HCT116 (cell line): ENCODE measurements at regions not wholly inside any gene's neighbourhood (a gene's known extent, or its start where the extent isn't known, plus 50 kb on each side); places are given as distances from the start of the nearest gene placed in this dataset.

Experiments used
- ATAC-seq: fragments of 200-7000 bp; cut with Tn5 transposase; 2 replicates; pipeline ENCODE4 v1.9.1; 2020; ENCODE audit warnings: mild to moderate bottlenecking, moderate library complexity
- BruUV-seq: library from RNA; stranded (reverse); fragments of 400-500 nt; replicated peaks from 2 replicates; lab custom pipeline; 2021; lab: Mats Ljungman, UMichigan
- CTCF ChIA-PET: fragments of 300-600 bp; sonication (Branson Sonifier 250); formaldehyde crosslinking; loops from one replicate; lab custom pipeline; 2021; ENCODE audit warnings: antibody characterized with exemption; lab: Charles Lee
- POLR2A ChIA-PET: fragments of 300-600, 350-600 bp; sonication (Branson Sonifier 250); formaldehyde crosslinking; loops from one replicate; lab custom pipeline; 2021; ENCODE audit warnings: antibody characterized with exemption; lab: Charles Lee
- RAD21 ChIA-PET, 2 experiments: fragments of 300-600 bp; sonication (Branson Sonifier 250); formaldehyde crosslinking; loops; one replicate each; lab custom pipeline; 2023; ENCODE audit warnings: low total read pairs in 2 of 2; ENCODE audit not compliant: uncharacterized antibody in 2 of 2, unreplicated experiment in 2 of 2, low non-redundant PET in 1 of 2; lab: Charles Lee
- DNase-seq: peaks from one replicate; pipeline ENCODE4 v3.0.0-alpha.2; 2010; ENCODE audit warnings: low read depth, low spot score
- H2AFZ ChIP-seq: fragments of 200-600 bp; shearing (Covaris generic), sonication (generic); 2 replicates; pipeline ENCODE4 v1.6.1; 2017; ENCODE audit warnings: low read depth, mixed run types, mixed read lengths, antibody characterized with exemption, low read length; ENCODE audit not compliant: poor library complexity, severe bottlenecking
- H3K27ac ChIP-seq: 2 replicates; pipeline ENCODE4 v1.5.1; 2012; ENCODE audit warnings: low read depth, low read length
- H3K27me3 ChIP-seq: fragments of 200-600 bp; sonication (generic); 2 replicates; pipeline ENCODE4 v1.6.1; 2016; ENCODE audit warnings: mixed run types, low read length, mixed read lengths; ENCODE audit not compliant: insufficient read depth
- H3K36me3 ChIP-seq, 2 experiments: fragments of 200-500 bp in 1 of 2; fragments of 200-600 bp in 1 of 2; sonication (Bioruptor generic) in 1 of 2; sonication (generic) in 1 of 2; 2 replicates each; pipeline versions ENCODE4 v1.5.1 to v1.6.1; 2014 to 2016; ENCODE audit warnings: low read length in 2 of 2, inconsistent platforms in 1 of 2, mixed read lengths in 1 of 2, mixed run types in 1 of 2; ENCODE audit not compliant: insufficient read depth in 2 of 2, control insufficient read depth in 1 of 2
- H3K4me1 ChIP-seq, 2 experiments: fragments of 200-600 bp in 1 of 2; sonication (generic) in 1 of 2; 2 replicates each; pipeline versions ENCODE4 v1.5.1 to v1.6.1; 2012 to 2017; ENCODE audit warnings: low read length in 2 of 2, inconsistent platforms in 1 of 2, mild to moderate bottlenecking in 1 of 2, mixed read lengths in 1 of 2, mixed run types in 1 of 2, moderate library complexity in 1 of 2; ENCODE audit not compliant: insufficient read depth in 2 of 2, control insufficient read depth in 1 of 2
- H3K4me2 ChIP-seq: fragments of 200-600 bp; sonication (generic); 2 replicates; pipeline ENCODE4 v1.6.1; 2017; ENCODE audit warnings: mixed run types, low read length, mixed read lengths
- H3K4me3 ChIP-seq, 2 experiments: fragments of 200-600 bp in 1 of 2; sonication (generic) in 1 of 2; replicated peaks in 1 of 2; 2 replicates each; pipeline ENCODE4 v1.5.1; 2011 to 2016; ENCODE audit warnings: low read length in 2 of 2, control low read depth in 1 of 2, low read depth in 1 of 2, mild to moderate bottlenecking in 1 of 2, mixed read lengths in 1 of 2, mixed run types in 1 of 2
- H3K79me2 ChIP-seq: fragments of 200-600 bp; sonication (generic); 2 replicates; pipeline ENCODE4 v1.6.1; 2017; ENCODE audit warnings: mild to moderate bottlenecking, mixed run types, low read length, moderate library complexity, mixed read lengths; ENCODE audit not compliant: insufficient read depth
- H3K9ac ChIP-seq: fragments of 200-600 bp; sonication (generic); 2 replicates; pipeline ENCODE4 v1.6.1; 2016; ENCODE audit warnings: low read length, mixed read lengths
- H3K9me2 ChIP-seq: fragments of 200-600 bp; sonication (generic), shearing (Covaris generic); 2 replicates; pipeline ENCODE4 v1.6.1; 2017; ENCODE audit warnings: mixed run types, mild to moderate bottlenecking, moderate library complexity; ENCODE audit not compliant: insufficient read depth
- H3K9me3 ChIP-seq, 2 experiments: fragments of 200-500 bp in 1 of 2; fragments of 200-600 bp in 1 of 2; sonication (Bioruptor generic) in 1 of 2; sonication (generic) in 1 of 2; 2 replicates each; pipeline ENCODE4 v1.6.1; 2014 to 2017; ENCODE audit warnings: low read length in 2 of 2, mixed read lengths in 2 of 2, inconsistent platforms in 1 of 2, low read depth in 1 of 2, mild to moderate bottlenecking in 1 of 2, mixed run types in 1 of 2, moderate library complexity in 1 of 2; ENCODE audit not compliant: control insufficient read depth in 1 of 2, insufficient read depth in 1 of 2
- H4K20me1 ChIP-seq: fragments of 200-600 bp; sonication (generic), shearing (Covaris generic); 2 replicates; pipeline ENCODE4 v1.6.1; 2017; ENCODE audit warnings: mixed run types, mild to moderate bottlenecking, moderate library complexity; ENCODE audit not compliant: insufficient read depth
- CBX3 ChIP-seq: IDR thresholded peaks from 2 replicates; pipeline ENCODE4 v1.6.1; 2012; ENCODE audit warnings: low read depth
- CEBPB ChIP-seq: IDR thresholded peaks from 2 replicates; pipeline ENCODE4 v1.6.1; 2012; ENCODE audit warnings: low read depth
- CTCF ChIP-seq, 3 experiments: fragments of 200-600 bp in 1 of 3; sonication (generic) in 1 of 3; IDR thresholded peaks in 2 of 3; conservative IDR thresholded peaks in 1 of 3; 2 replicates each; pipeline ENCODE4 v1.5.1; 2012 to 2017; ENCODE audit warnings: low read depth in 2 of 3, low read length in 2 of 3, antibody characterized with exemption in 1 of 3, borderline replicate concordance in 1 of 3, control low read depth in 1 of 3, mild to moderate bottlenecking in 1 of 3, mixed read lengths in 1 of 3, mixed run types in 1 of 3, moderate library complexity in 1 of 3; ENCODE audit not compliant: insufficient read depth in 1 of 3
- ELF1 ChIP-seq: IDR thresholded peaks from 2 replicates; pipeline ENCODE4 v1.6.1; 2012; ENCODE audit warnings: low read depth, borderline replicate concordance
- EZH2phosphoT487 ChIP-seq: fragments of 200-600 bp; IDR thresholded peaks from 2 replicates; pipeline ENCODE4 v1.6.1; 2018; ENCODE audit warnings: antibody characterized with exemption, borderline replicate concordance
- FOSL1 ChIP-seq: IDR thresholded peaks from 2 replicates; pipeline ENCODE4 v1.6.1; 2012; ENCODE audit warnings: low read depth
- JUND ChIP-seq: IDR thresholded peaks from 2 replicates; pipeline ENCODE4 v1.6.1; 2012
- POLR2A ChIP-seq: IDR thresholded peaks from 2 replicates; pipeline ENCODE4 v1.7.0; 2011; ENCODE audit warnings: borderline replicate concordance; ENCODE audit not compliant: insufficient read depth, insufficient read length; ENCODE audit errors: extremely low read depth
- POLR2AphosphoS5 ChIP-seq: IDR thresholded peaks from 2 replicates; pipeline ENCODE4 v1.6.1; 2011; ENCODE audit warnings: mild to moderate bottlenecking, low read depth, low read length, moderate library complexity
- SIN3A ChIP-seq: IDR thresholded peaks from 2 replicates; pipeline ENCODE4 v1.6.1; 2012; ENCODE audit warnings: low read depth
- SP1 ChIP-seq: IDR thresholded peaks from 2 replicates; pipeline ENCODE4 v1.6.1; 2012; ENCODE audit warnings: low read depth
- SRF ChIP-seq: IDR thresholded peaks from 2 replicates; pipeline ENCODE4 v1.6.1; 2012; ENCODE audit warnings: low read depth
- TCF7L2 ChIP-seq: IDR thresholded peaks from 2 replicates; pipeline ENCODE4 v1.7.0; 2011; ENCODE audit warnings: borderline replicate concordance, inconsistent platforms; ENCODE audit not compliant: insufficient read depth, insufficient read length; ENCODE audit errors: extremely low read depth
- YY1 ChIP-seq: IDR thresholded peaks from 2 replicates; pipeline ENCODE4 v1.6.1; 2011; ENCODE audit warnings: low read length, low read depth, moderate library complexity, mild to moderate bottlenecking; ENCODE audit not compliant: insufficient replicate concordance; ENCODE audit errors: extremely low read depth
- ZFX ChIP-seq: fragments of 450-650 bp; IDR thresholded peaks from 2 replicates; pipeline ENCODE4 v1.6.1; 2017
- ZNF274 ChIP-seq: fragments of 200-500 bp; sonication (Bioruptor generic); IDR thresholded peaks from 2 replicates; pipeline ENCODE4 v1.6.1; 2014; ENCODE audit warnings: mild to moderate bottlenecking, low read depth, low read length, inconsistent platforms
- intact Hi-C: fragments of 100-400 bp; cut with micrococcal nuclease; formaldehyde crosslinking; loops from 2 replicates; pipeline ENCODE4 v1.10.0; 2022
- TF ChIP-seq, protein P1 (sequence below): IDR thresholded peaks from 2 replicates; pipeline ENCODE4 v1.6.1; 2011; ENCODE audit warnings: mild to moderate bottlenecking, low read length, moderate library complexity; ENCODE audit not compliant: insufficient replicate concordance; ENCODE audit errors: extremely low read depth
- TF ChIP-seq, protein P2 (sequence below): IDR thresholded peaks from 2 replicates; pipeline ENCODE4 v1.6.1; 2012

DNA sequence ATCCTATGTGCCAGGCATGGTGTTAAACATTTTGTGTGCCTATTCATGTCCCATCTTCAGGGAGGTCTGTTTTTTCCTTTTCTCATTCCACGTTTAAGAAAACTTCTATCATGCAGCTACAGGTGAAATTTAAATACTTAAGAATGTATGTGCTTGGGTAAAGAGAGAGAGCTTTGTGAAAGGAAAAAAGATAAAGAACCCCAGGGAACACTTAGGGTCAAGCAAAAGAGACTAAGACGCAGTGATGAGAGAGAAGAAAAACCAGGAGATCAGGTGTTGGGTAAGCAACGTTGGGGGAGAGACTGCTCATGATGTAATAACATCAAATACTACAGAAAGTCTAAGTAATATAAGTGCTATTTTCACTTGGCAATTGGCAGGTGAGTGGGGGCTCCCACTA, 253.7 kb downstream of the GRXCR1 start:
- POLR2A ChIA-PET, result no interaction called here
- Histone ChIP-seq H2AFZ (no peak overlapping the region), H3K9me2 (no peaks in the 10 kb centered on the region), H3K27me3 (no peaks in the 10 kb centered on the region), H3K4me3 (no peak overlapping the region), H3K9me3 (peaks cover 6 to 7% of the 10 kb centered on the region in 2 experiments; a peak in 2 of 4 replicates), H4K20me1 (no peaks in the 10 kb centered on the region), H3K4me2 (no peak overlapping the region), H3K79me2 (no peaks in the 10 kb centered on the region), H3K9ac (no peak overlapping the region), H3K36me3 (no peaks in the 10 kb centered on the region; a peak in 1 of 4 replicates), H3K27ac (no peak overlapping the region), H3K4me1 (no peaks in the 10 kb centered on the region)
- RAD21 ChIA-PET, result no interaction called here
- no TSS peak for BruUV-seq
- no peak for ATAC-seq
- intact Hi-C loops, result no loop called here
- no peak for TF ChIP-seq POLR2AphosphoS5
- no peak for TF ChIP-seq SIN3A
- no peak for TF ChIP-seq FOSL1
- no peak for TF ChIP-seq SRF
- no peak for DNase-seq
- CTCF ChIA-PET, result no interaction called here

DNA sequence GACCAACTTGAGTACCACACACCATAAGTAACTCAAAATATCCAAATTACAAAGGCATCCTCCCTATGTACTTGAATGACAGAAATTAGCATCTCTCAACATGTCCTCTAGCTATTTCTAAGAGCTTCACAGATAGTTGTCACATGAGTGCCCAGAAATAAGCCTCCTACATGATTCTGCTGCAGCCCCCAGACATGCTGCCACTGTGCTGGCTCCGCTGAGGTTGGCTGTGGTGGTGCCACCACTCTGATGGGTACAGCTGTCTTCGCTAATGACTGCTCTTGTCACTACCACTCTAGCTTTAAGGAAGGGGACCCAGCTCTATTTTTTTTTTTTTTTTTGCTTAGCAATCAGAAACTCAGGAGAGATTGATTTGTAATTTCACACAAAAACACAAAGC, 256.0 kb downstream of the GRXCR1 start:
- Histone ChIP-seq H2AFZ (no peak overlapping the region), H3K36me3 (no peaks in the 10 kb centered on the region; a peak in 1 of 4 replicates), H3K4me3 (no peak overlapping the region), H3K4me1 (no peaks in the 10 kb centered on the region), H3K4me2 (no peak overlapping the region), H3K9ac (no peak overlapping the region), H3K9me3 (peaks cover 6 to 7% of the 10 kb centered on the region in 2 experiments; a peak in 2 of 4 replicates), H3K9me2 (no peaks in the 10 kb centered on the region), H3K27me3 (no peaks in the 10 kb centered on the region), H3K27ac (no peak overlapping the region), H4K20me1 (no peaks in the 10 kb centered on the region), H3K79me2 (no peaks in the 10 kb centered on the region)
- ChIA-PET RAD21 (no interaction called here), CTCF (no interaction called here), POLR2A (no interaction called here)
- intact Hi-C loops, result no loop called here
- DNase-seq (no peak), ATAC-seq (no peak)
- BruUV-seq, result no TSS peak
- TF ChIP-seq FOSL1, result no peak
- no peak for TF ChIP-seq SRF
- no peak for TF ChIP-seq TCF7L2
- TF ChIP-seq YY1, result no peak
- no peak for TF ChIP-seq CEBPB
- no peak for TF ChIP-seq CBX3
- TF ChIP-seq JUND, result no peak
- TF ChIP-seq ELF1, result no peak
- no peak for TF ChIP-seq POLR2A
- no peak for TF ChIP-seq POLR2AphosphoS5
- no peak for TF ChIP-seq ZNF274
- TF ChIP-seq, protein P1, sequence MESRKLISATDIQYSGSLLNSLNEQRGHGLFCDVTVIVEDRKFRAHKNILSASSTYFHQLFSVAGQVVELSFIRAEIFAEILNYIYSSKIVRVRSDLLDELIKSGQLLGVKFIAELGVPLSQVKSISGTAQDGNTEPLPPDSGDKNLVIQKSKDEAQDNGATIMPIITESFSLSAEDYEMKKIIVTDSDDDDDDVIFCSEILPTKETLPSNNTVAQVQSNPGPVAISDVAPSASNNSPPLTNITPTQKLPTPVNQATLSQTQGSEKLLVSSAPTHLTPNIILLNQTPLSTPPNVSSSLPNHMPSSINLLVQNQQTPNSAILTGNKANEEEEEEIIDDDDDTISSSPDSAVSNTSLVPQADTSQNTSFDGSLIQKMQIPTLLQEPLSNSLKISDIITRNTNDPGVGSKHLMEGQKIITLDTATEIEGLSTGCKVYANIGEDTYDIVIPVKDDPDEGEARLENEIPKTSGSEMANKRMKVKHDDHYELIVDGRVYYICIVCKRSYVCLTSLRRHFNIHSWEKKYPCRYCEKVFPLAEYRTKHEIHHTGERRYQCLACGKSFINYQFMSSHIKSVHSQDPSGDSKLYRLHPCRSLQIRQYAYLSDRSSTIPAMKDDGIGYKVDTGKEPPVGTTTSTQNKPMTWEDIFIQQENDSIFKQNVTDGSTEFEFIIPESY, result no peak
- TF ChIP-seq SP1, result no peak
- no peak for TF ChIP-seq EZH2phosphoT487
- TF ChIP-seq CTCF (IDR thresholded peaks at IDR 0.05 in 2 of 3, conservative IDR thresholded peaks at IDR 0.05 in 1 of 3; ENCODE audit: borderline replicate concordance in 1 of 3, insufficient read depth in 1 of 3, low read depth in 2 of 3, low read length in 2 of 3), result no peak
- TF ChIP-seq, protein P2, sequence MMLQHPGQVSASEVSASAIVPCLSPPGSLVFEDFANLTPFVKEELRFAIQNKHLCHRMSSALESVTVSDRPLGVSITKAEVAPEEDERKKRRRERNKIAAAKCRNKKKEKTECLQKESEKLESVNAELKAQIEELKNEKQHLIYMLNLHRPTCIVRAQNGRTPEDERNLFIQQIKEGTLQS, result no peak
- no peak for TF ChIP-seq ZFX
